ENCODE measurements at regions not wholly inside any gene's neighbourhood (a gene's known extent, or its start where the extent isn't known, plus 50 kb on each side); places are given as distances from the start of the nearest gene placed in this dataset.

DNA sequence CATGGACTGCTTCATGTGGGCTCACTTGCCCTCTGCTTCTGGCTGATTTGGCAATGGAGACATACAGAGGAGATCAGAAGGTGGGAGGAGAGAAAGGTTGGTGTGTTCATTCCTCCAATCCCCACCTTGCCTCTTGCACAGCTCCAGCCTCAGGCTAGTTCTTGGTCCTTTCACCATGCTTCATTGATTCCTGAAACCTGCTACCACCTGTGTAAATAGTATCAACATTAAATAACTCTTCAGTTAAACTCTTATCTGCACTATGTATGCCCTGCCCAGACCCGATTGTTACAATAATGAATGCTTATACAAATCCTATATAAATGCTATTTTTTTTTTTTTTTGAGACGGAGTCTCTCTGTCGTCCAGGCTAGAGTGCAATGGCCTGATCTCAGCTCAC lies 174.5 kb downstream of the CD83 start (continued):
- TF ChIP-seq ZNF558 (tag by site-specific recombination; IDR thresholded peaks at IDR 0.05) (no peak), MEIS1 (CRISPR knock-in tag; IDR thresholded peaks at IDR 0.05; ENCODE audit: borderline replicate concordance) (no peak), ZNF214 (tag by site-specific recombination; IDR thresholded peaks at IDR 0.05; ENCODE audit: borderline replicate concordance) (no peak), FEZF1 (tag by site-specific recombination; IDR thresholded peaks at IDR 0.05) (0 out of 2 replicates have a peak, but pooled peaks have one; percentile 33), ZNF529 (tag by site-specific recombination; IDR thresholded peaks at IDR 0.05; ENCODE audit: insufficient replicate concordance) (no peak), ZNF76 (tag by site-specific recombination; IDR thresholded peaks at IDR 0.05; ENCODE audit: borderline replicate concordance, low read depth) (no peak), ZNF664 (tag by site-specific recombination; IDR thresholded peaks at IDR 0.05) (no peak), KLF8 (tag by site-specific recombination; IDR thresholded peaks at IDR 0.05) (no peak), PBX3 (CRISPR knock-in tag; IDR thresholded peaks at IDR 0.05) (no peak), ZNF623 (tag by site-specific recombination; IDR thresholded peaks at IDR 0.05) (no peak), ZNF18 (tag by site-specific recombination; IDR thresholded peaks at IDR 0.05) (peak; percentile 85), HOXC10 (CRISPR knock-in tag; IDR thresholded peaks at IDR 0.05) (no peak), ZNF571 (tag by site-specific recombination; IDR thresholded peaks at IDR 0.05) (no peak), ZNF670 (tag by site-specific recombination; IDR thresholded peaks at IDR 0.05; ENCODE audit: low read depth) (no peak), ZNF501 (tag by site-specific recombination; IDR thresholded peaks at IDR 0.05) (no peak), ZNF785 (tag by site-specific recombination; IDR thresholded peaks at IDR 0.05) (no peak), ZNF157 (tag by site-specific recombination; IDR thresholded peaks at IDR 0.05) (no peak), ZNF548 (tag by site-specific recombination; IDR thresholded peaks at IDR 0.05) (no peak), ZBTB21 (tag by site-specific recombination; IDR thresholded peaks at IDR 0.05) (no peak), ZNF24 (tag by site-specific recombination; IDR thresholded peaks at IDR 0.05) (no peak), ZNF658 (tag by site-specific recombination; IDR thresholded peaks at IDR 0.05) (no peak), SCRT2 (tag by site-specific recombination; IDR thresholded peaks at IDR 0.05) (no peak), KLF17 (tag by site-specific recombination; IDR thresholded peaks at IDR 0.05) (no peak), ZBTB48 (tag by site-specific recombination; IDR thresholded peaks at IDR 0.05) (no peak)
- TF ChIP-seq, protein P1, sequence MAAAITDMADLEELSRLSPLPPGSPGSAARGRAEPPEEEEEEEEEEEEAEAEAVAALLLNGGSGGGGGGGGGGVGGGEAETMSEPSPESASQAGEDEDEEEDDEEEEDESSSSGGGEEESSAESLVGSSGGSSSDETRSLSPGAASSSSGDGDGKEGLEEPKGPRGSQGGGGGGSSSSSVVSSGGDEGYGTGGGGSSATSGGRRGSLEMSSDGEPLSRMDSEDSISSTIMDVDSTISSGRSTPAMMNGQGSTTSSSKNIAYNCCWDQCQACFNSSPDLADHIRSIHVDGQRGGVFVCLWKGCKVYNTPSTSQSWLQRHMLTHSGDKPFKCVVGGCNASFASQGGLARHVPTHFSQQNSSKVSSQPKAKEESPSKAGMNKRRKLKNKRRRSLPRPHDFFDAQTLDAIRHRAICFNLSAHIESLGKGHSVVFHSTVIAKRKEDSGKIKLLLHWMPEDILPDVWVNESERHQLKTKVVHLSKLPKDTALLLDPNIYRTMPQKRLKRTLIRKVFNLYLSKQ (tag by site-specific recombination; IDR thresholded peaks at IDR 0.05; ENCODE audit: borderline replicate concordance), result no peak
- TF ChIP-seq, protein P2, sequence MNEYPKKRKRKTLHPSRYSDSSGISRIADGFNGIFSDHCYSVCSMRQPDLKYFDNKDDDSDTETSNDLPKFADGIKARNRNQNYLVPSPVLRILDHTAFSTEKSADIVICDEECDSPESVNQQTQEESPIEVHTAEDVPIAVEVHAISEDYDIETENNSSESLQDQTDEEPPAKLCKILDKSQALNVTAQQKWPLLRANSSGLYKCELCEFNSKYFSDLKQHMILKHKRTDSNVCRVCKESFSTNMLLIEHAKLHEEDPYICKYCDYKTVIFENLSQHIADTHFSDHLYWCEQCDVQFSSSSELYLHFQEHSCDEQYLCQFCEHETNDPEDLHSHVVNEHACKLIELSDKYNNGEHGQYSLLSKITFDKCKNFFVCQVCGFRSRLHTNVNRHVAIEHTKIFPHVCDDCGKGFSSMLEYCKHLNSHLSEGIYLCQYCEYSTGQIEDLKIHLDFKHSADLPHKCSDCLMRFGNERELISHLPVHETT (tag by site-specific recombination; IDR thresholded peaks at IDR 0.05), result no peak
- TF ChIP-seq, protein P3, sequence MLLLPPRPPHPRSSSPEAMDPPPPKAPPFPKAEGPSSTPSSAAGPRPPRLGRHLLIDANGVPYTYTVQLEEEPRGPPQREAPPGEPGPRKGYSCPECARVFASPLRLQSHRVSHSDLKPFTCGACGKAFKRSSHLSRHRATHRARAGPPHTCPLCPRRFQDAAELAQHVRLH (tag by site-specific recombination; IDR thresholded peaks at IDR 0.05), result 0 out of 2 replicates have a peak, but pooled peaks have one; percentile 26
- TF ChIP-seq, protein P4, sequence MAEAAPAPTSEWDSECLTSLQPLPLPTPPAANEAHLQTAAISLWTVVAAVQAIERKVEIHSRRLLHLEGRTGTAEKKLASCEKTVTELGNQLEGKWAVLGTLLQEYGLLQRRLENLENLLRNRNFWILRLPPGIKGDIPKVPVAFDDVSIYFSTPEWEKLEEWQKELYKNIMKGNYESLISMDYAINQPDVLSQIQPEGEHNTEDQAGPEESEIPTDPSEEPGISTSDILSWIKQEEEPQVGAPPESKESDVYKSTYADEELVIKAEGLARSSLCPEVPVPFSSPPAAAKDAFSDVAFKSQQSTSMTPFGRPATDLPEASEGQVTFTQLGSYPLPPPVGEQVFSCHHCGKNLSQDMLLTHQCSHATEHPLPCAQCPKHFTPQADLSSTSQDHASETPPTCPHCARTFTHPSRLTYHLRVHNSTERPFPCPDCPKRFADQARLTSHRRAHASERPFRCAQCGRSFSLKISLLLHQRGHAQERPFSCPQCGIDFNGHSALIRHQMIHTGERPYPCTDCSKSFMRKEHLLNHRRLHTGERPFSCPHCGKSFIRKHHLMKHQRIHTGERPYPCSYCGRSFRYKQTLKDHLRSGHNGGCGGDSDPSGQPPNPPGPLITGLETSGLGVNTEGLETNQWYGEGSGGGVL (tag by site-specific recombination; IDR thresholded peaks at IDR 0.05), result no peak
- TF ChIP-seq, protein P5, sequence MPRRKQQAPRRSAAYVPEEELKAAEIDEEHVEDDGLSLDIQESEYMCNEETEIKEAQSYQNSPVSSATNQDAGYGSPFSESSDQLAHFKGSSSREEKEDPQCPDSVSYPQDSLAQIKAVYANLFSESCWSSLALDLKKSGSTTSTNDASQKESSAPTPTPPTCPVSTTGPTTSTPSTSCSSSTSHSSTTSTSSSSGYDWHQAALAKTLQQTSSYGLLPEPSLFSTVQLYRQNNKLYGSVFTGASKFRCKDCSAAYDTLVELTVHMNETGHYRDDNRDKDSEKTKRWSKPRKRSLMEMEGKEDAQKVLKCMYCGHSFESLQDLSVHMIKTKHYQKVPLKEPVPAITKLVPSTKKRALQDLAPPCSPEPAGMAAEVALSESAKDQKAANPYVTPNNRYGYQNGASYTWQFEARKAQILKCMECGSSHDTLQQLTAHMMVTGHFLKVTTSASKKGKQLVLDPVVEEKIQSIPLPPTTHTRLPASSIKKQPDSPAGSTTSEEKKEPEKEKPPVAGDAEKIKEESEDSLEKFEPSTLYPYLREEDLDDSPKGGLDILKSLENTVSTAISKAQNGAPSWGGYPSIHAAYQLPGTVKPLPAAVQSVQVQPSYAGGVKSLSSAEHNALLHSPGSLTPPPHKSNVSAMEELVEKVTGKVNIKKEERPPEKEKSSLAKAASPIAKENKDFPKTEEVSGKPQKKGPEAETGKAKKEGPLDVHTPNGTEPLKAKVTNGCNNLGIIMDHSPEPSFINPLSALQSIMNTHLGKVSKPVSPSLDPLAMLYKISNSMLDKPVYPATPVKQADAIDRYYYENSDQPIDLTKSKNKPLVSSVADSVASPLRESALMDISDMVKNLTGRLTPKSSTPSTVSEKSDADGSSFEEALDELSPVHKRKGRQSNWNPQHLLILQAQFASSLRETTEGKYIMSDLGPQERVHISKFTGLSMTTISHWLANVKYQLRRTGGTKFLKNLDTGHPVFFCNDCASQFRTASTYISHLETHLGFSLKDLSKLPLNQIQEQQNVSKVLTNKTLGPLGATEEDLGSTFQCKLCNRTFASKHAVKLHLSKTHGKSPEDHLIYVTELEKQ (tag by site-specific recombination; IDR thresholded peaks at IDR 0.05; ENCODE audit: borderline replicate concordance), result no peak
